Mesendoderm (in vitro differentiated cells): ENCODE measurements at regions not wholly inside any gene's neighbourhood (a gene's known extent, or its start where the extent isn't known, plus 50 kb on each side); places are given as distances from the start of the nearest gene placed in this dataset.

Experiments
- DNase-seq: peaks from one replicate; pipeline ENCODE4 v3.0.0; 2013
- H2AK5ac ChIP-seq: 2 replicates; pipeline ENCODE4 v1.6.1; 2013; ENCODE audit warnings: low read length, inconsistent platforms
- H2BK120ac ChIP-seq: 2 replicates; pipeline ENCODE4 v1.6.1; 2013; ENCODE audit warnings: low read depth, mild to moderate bottlenecking, low read length, moderate library complexity, mixed read lengths
- H2BK15ac ChIP-seq: replicated peaks from 2 replicates; pipeline ENCODE4 v1.6.1; 2013; ENCODE audit warnings: low read depth, mild to moderate bottlenecking, moderate library complexity
- H2BK5ac ChIP-seq: 2 replicates; pipeline ENCODE4 v1.6.1; 2013; ENCODE audit warnings: low read length, inconsistent platforms
- H3K18ac ChIP-seq: 2 replicates; pipeline ENCODE4 v1.6.1; 2013; ENCODE audit warnings: mild to moderate bottlenecking, low read length, mixed read lengths
- H3K23ac ChIP-seq: one replicate; pipeline ENCODE4 v1.6.1; 2013; ENCODE audit warnings: low read length
- H3K27ac ChIP-seq: 2 replicates; pipeline ENCODE4 v1.5.1; 2013; ENCODE audit warnings: low read depth, mild to moderate bottlenecking, inconsistent platforms, low read length, moderate library complexity
- H3K27me3 ChIP-seq: 2 replicates; pipeline ENCODE4 v1.6.1; 2013; ENCODE audit warnings: low read length, control low read depth, mild to moderate bottlenecking, inconsistent platforms; ENCODE audit not compliant: insufficient read depth, poor library complexity
- H3K36me3 ChIP-seq: 2 replicates; pipeline ENCODE4 v1.6.1; 2013; ENCODE audit warnings: low read length, inconsistent platforms; ENCODE audit not compliant: control insufficient read depth, insufficient read depth
- H3K4ac ChIP-seq: one replicate; pipeline ENCODE4 v1.6.1; 2013; ENCODE audit warnings: low read depth, mild to moderate bottlenecking, low read length, moderate library complexity
- H3K4me1 ChIP-seq: 2 replicates; pipeline ENCODE4 v1.6.1; 2013; ENCODE audit warnings: low read depth, low read length, inconsistent platforms; ENCODE audit not compliant: control insufficient read depth
- H3K4me2 ChIP-seq: 2 replicates; pipeline ENCODE4 v1.6.1; 2013; ENCODE audit warnings: low read length
- H3K4me3 ChIP-seq: 2 replicates; pipeline ENCODE4 v1.5.1; 2013; ENCODE audit warnings: mild to moderate bottlenecking, low read length
- H3K56ac ChIP-seq: one replicate; pipeline ENCODE4 v1.6.1; 2013; ENCODE audit warnings: low read length
- H3K79me1 ChIP-seq: 2 replicates; pipeline ENCODE4 v1.6.1; 2013; ENCODE audit warnings: low read length, inconsistent platforms
- H3K79me2 ChIP-seq: 2 replicates; pipeline ENCODE4 v1.6.1; 2013; ENCODE audit warnings: mild to moderate bottlenecking, low read length; ENCODE audit not compliant: control insufficient read depth, insufficient read depth
- H3K9ac ChIP-seq: 2 replicates; pipeline ENCODE4 v1.6.1; 2013; ENCODE audit warnings: low read length, inconsistent platforms
- H4K5ac ChIP-seq: one replicate; pipeline ENCODE4 v1.6.1; 2013; ENCODE audit warnings: low read length
- H4K8ac ChIP-seq: one replicate; pipeline ENCODE4 v1.6.1; 2013; ENCODE audit warnings: low read depth, mild to moderate bottlenecking, control low read depth, low read length, moderate library complexity
- WGBS: extraction: QIAGEN DNeasy Blood & Tissue Kit; methylation state at CpG from one replicate; pipeline ENCODE4 v1.1.7; 2013; ENCODE audit warnings: low lambda C conversion rate, missing lambda C conversion rate; ENCODE audit not compliant: insufficient coverage; ENCODE audit errors: extremely low coverage; 5-methylcytosine and 5-hydroxymethylcytosine counted together

DNA sequence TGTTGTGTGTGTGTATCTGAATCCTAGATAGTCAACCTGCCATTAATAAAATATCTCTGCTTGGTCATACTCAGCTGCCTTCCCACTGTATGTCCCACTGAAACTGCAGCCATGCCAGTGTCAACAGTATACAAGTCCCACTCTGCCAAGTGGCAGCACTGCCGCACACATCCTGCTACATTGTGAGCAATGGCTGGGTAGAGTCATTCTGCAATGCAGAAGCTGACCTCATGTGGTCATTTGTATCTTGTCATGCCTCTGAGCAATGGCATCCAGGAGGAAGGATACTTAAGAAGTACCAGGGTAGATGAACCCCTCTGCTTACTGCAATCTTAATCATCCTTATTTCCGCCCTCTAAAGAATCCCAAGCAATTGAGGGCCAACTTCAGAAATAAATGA lies 302.2 kb upstream of the DDX18 start:
- Histone ChIP-seq H4K5ac (no peak overlapping the region), H3K79me2 (no peaks in the 10 kb centered on the region), H4K8ac (no peak overlapping the region), H3K23ac (no peak overlapping the region), H2BK5ac (no peak overlapping the region), H3K18ac (no peak overlapping the region), H3K27ac (no peak overlapping the region), H3K4ac (no peak overlapping the region), H2BK15ac (no peak overlapping the region), H3K4me2 (no peak overlapping the region), H3K36me3 (no peaks in the 10 kb centered on the region), H3K79me1 (no peaks in the 10 kb centered on the region), H2BK120ac (no peak overlapping the region), H3K4me3 (no peak overlapping the region), H3K27me3 (no peaks in the 10 kb centered on the region), H3K56ac (no peak overlapping the region), H2AK5ac (no peak overlapping the region), H3K4me1 (peaks cover 3% of the 10 kb centered on the region), H3K9ac (no peak overlapping the region)
- no peak for DNase-seq
- WGBS: no CpG with 5 or more reads among the region's 2 CpGs

DNA sequence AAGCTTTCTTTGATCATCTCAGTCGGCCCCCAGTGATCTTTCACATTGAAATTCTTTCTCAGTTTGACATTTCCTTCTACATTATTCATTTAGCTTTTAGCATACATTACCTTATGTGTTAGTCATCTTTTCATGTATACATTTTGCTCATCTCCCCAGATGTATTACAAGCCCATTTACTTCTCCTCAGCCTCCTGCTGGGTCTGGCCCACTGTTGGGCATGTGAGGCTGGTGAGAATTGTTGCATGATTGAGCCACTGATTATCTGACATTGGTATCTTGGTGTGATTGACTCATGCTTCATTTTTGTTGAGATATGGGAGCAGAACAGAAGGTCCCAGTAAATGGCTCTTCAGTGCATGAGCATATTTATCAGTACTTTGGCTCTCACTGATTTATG lies 300.1 kb upstream of the DDX18 start:
- Histone ChIP-seq H2BK15ac (no peak overlapping the region), H3K18ac (no peak overlapping the region), H3K36me3 (no peaks in the 10 kb centered on the region), H3K79me2 (no peaks in the 10 kb centered on the region), H3K23ac (no peak overlapping the region), H2AK5ac (no peak overlapping the region), H2BK120ac (no peak overlapping the region), H3K56ac (no peak overlapping the region), H2BK5ac (no peak overlapping the region), H3K4me1 (peaks cover 3% of the 10 kb centered on the region), H3K9ac (no peak overlapping the region), H3K4me2 (no peak overlapping the region), H3K27me3 (no peaks in the 10 kb centered on the region), H4K8ac (no peak overlapping the region), H4K5ac (no peak overlapping the region), H3K4me3 (no peak overlapping the region), H3K27ac (no peak overlapping the region), H3K79me1 (no peaks in the 10 kb centered on the region), H3K4ac (no peak overlapping the region)
- whole genome bisulfite sequencing: no CpG with 5 or more reads among the region's 1 CpG
- peak; percentile 62 for DNase-seq

DNA sequence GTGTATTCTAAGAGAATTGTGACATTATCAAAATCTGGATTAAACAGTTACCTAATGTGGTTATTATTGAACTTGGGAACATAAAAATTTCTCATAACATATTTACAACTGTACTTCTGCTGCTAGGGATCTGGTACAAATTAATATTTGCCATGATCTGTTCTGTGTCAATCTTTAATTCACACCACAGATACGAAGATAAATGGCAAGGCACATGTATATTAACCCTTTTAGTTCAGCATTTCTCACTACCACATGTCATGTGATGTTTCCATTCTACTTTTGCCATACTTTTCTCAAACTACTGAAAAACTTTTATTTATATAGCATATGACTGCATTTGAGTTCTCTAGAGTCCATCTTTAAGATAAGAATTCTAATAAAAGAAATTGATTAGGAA lies 295.3 kb upstream of the DDX18 start:
- no peak overlapping the region for H3K56ac ChIP-seq
- H4K5ac ChIP-seq: no peak overlapping the region
- H3K27ac ChIP-seq: no peak overlapping the region
- H3K23ac ChIP-seq: no peak overlapping the region
- H3K18ac ChIP-seq: no peak overlapping the region
- no peak for DNase-seq
- no peak overlapping the region for H4K8ac ChIP-seq
- no peaks in the 10 kb centered on the region for H3K4me1 ChIP-seq
- no peak overlapping the region for H2BK5ac ChIP-seq
- no peak overlapping the region for H3K4ac ChIP-seq
- no peaks in the 10 kb centered on the region for H3K36me3 ChIP-seq
- no peaks in the 10 kb centered on the region for H3K27me3 ChIP-seq
- no peaks in the 10 kb centered on the region for H3K79me1 ChIP-seq
- H3K9ac ChIP-seq: no peak overlapping the region
- no peak overlapping the region for H3K4me3 ChIP-seq
- H3K4me2 ChIP-seq: no peak overlapping the region
- no peak overlapping the region for H2AK5ac ChIP-seq
- H2BK120ac ChIP-seq: no peak overlapping the region
- H2BK15ac ChIP-seq: no peak overlapping the region
- WGBS: no CpG with 5 or more reads among the region's 1 CpG
- H3K79me2 ChIP-seq: no peaks in the 10 kb centered on the region

DNA sequence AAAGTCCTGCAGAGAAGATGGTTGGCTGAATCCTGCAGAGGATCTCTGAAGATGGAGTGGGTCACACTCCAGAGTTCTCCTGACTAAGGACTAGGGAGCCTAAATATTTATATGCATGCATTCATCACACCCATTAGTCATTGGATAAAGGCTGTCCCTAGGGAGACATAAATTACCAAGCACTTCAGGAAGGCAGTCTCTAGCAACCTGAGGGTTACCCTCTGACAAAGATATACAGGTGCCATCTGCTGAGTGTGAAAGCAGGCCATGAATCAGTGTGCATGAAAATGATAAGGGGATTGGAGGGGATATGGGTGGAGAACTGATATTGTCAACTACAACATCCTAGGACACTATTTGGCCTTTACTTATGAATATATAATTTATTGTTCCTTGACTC lies 294.8 kb upstream of the DDX18 start:
- Histone ChIP-seq H3K79me2 (no peaks in the 10 kb centered on the region), H3K23ac (no peak overlapping the region), H2BK15ac (no peak overlapping the region), H4K5ac (no peak overlapping the region), H3K4me3 (no peak overlapping the region), H2BK5ac (no peak overlapping the region), H3K4me2 (no peak overlapping the region), H2AK5ac (no peak overlapping the region), H3K56ac (no peak overlapping the region), H3K4ac (no peak overlapping the region), H3K36me3 (no peaks in the 10 kb centered on the region), H3K4me1 (no peaks in the 10 kb centered on the region), H3K27ac (no peak overlapping the region), H3K27me3 (no peaks in the 10 kb centered on the region), H4K8ac (no peak overlapping the region), H2BK120ac (no peak overlapping the region), H3K9ac (no peak overlapping the region), H3K18ac (no peak overlapping the region), H3K79me1 (no peaks in the 10 kb centered on the region)
- DNase-seq: no peak

DNA sequence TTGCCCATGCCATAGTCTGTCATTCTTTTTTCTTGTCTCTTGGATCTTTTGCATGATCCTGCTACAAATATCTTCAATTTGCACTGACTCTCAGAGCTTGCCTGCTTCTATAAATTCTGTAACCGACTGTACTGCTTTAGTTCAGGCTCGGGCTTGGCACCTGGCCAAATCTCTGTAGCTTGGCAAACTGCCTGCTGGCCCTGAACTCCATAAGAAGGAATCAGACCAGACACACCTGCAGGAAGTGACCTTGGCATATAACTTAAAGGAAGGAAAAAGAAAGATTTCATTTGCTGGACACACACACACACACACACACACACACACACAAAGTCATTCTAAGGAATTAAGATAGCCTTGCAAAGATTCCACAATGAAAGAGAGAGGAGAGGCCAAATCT lies 291.2 kb upstream of the DDX18 start:
- Histone ChIP-seq H3K36me3 (no peaks in the 10 kb centered on the region), H3K9ac (no peak overlapping the region), H3K27me3 (no peaks in the 10 kb centered on the region), H3K4me3 (no peak overlapping the region), H3K18ac (no peak overlapping the region), H3K79me1 (no peaks in the 10 kb centered on the region), H2BK5ac (no peak overlapping the region), H2BK120ac (no peak overlapping the region), H3K23ac (no peak overlapping the region), H3K4me1 (no peaks in the 10 kb centered on the region), H4K8ac (no peak overlapping the region), H3K27ac (no peak overlapping the region), H3K4me2 (no peak overlapping the region), H2AK5ac (no peak overlapping the region), H3K79me2 (no peaks in the 10 kb centered on the region), H3K4ac (no peak overlapping the region), H2BK15ac (no peak overlapping the region), H3K56ac (no peak overlapping the region), H4K5ac (no peak overlapping the region)
- no CpG with 5 or more reads among the region's 2 CpGs for WGBS
- DNase-seq: no peak

DNA sequence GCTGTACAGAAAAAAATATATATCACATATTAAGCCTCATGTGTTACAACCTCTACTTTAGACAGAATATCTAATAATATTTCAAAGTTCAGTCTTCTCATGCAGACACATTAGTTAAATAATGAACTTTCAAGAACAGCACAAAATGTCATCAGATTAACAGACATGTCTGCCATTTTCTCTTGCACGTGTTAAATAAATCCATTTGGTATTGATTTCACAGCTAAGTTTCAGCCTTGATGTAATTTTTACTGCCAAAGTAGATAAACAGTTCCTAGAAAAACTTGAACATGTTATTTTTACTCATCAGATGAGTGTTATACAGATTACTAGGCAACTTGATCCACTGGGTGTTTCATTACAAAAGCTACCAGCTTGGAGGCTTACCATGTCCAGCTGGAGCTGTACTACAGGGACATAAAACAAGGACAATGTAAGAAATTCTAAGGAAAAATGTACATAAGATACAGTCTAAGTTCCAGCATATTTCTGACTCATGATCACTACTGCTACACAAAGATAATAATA lies 290.7 kb upstream of the DDX18 start:
- no CpG with 5 or more reads among the region's 1 CpG for WGBS
- no peak for DNase-seq
- Histone ChIP-seq H3K36me3 (no peaks in the 10 kb centered on the region), H3K18ac (no peak overlapping the region), H3K9ac (no peak overlapping the region), H3K4me1 (no peaks in the 10 kb centered on the region), H3K56ac (no peak overlapping the region), H2BK120ac (no peak overlapping the region), H2AK5ac (no peak overlapping the region), H3K23ac (no peak overlapping the region), H4K8ac (no peak overlapping the region), H3K79me2 (no peaks in the 10 kb centered on the region), H3K4ac (no peak overlapping the region), H3K27ac (no peak overlapping the region), H4K5ac (no peak overlapping the region), H3K79me1 (no peaks in the 10 kb centered on the region), H3K27me3 (no peaks in the 10 kb centered on the region), H2BK5ac (no peak overlapping the region), H3K4me2 (no peak overlapping the region), H3K4me3 (no peak overlapping the region), H2BK15ac (no peak overlapping the region)
